NCI-H345 (cell line): ENCODE measurements at regions not wholly inside any gene's neighbourhood (a gene's known extent, or its start where the extent isn't known, plus 50 kb on each side); places are given as distances from the start of the nearest gene placed in this dataset.
"Not testable (repeated sequence)": the region's sequence is repeated elsewhere in the genome, so short reads cannot be mapped to it uniquely, and the experiment has no call there.

ENCODE experiments used
- DNase-seq: peaks from one replicate; lab custom pipeline; 2025; lab: John Stamatoyannopoulos, UW

DNA sequence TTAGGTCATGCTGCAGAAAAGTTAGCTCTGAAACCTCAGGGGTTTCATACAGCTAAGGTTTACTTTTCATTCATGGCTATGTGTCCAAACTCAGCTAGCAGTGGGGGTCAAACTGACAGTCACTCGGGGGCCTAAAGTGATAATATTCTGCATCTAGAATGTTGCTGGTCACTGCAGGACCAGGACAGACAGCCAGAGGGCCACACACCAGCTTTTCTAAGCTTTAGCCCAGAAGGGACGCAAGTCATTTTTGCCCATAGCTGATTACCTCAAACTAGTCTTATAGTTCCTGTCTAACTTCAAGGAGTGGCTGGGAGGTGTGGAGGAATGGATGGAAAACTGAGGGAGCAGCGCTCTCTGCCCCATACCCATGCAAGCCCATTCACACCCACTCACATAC, 163.0 kb upstream of the NLRP1 start:
- DNase-seq: no peak

DNA sequence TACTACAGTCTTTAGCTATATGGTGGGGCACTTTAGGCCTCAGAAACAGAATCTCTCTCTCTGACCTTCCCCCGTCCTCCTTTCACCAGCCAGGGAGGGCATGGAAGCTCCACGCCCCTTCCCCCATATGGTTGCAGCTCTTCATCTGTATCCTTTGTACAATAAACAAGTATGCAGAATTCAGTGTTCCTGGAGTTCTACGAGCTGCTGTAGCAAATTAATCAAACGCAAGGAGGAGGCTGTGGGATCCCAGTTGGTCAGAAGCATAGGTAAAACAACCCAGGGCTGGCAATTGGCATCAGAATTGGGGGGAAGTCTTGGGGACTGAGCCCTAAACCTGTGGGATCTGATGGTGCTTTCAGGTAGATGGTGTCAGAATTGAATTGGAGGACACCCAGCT, 163.7 kb upstream of the NLRP1 start:
- DNase-seq: no peak

DNA sequence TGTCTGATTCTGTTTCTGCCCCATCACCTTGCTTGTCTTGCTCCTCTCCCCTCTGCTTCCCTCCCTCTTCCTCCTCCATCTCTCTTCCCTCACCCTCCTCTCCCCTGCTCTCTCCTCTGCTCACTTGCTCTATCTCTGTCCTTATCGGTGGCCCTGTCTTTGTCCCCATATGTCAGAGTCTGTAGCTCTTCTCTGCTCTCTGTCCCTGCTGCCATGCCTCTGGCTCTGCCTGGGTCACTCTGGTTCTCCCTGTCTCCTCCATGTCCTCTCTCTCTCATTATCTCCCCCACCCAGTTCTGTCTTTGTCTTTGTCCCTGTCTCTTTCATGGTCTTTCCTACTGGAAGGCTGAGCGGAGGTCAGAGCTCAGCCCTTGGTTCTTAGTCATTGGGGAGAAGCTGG, 169.1 kb upstream of the NLRP1 start:
- no peak for DNase-seq

DNA sequence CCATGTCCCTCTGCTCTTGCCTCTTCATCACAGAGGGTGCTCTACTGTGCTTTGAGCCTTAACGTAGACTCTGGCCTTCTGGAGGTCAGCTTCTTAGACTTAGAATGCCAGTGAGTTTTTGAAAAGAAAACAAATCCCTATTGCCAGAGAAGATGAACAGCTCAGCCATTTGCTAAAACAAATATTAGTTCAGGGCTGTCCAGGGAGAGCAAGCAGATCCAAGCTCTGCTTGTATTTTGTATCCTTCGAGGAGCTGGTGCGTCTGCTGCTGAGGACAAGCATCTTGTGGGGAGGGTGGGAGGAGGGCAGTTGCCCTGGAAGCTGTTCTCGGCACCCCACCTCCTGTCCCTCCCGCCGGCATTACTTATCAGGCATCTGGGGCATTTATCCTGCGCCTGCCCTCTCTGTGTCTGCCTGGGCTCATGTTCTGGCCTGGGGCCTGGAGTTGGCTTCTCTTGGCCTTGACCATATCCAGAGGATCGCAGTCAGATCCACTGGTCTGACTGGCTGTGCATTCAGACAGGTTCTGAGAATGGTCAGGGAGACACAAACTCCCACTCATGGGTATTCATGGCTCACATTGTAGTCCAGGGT, 173.1 kb upstream of the NLRP1 start:
- DNase-seq: no peak

DNA sequence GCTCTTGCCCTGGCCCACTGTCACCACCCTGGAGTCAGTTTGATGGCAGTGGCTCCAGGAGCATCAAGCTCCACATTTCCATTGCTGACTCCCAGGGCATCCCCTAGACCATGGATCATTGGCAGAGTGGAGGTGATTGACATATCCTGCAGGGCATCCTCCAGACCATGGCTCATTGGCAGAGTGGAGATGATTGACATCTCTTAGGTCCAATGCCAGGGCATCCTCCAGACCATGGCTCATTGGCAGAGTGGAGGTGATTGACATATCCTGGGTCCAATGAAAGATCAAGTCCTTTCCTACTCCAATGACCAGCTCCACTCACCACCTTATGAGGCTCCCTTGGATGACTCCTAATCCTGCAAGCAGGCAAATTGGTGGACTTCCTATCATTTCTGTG, 174.3 kb upstream of the NLRP1 start:
- DNase-seq: no peak

DNA sequence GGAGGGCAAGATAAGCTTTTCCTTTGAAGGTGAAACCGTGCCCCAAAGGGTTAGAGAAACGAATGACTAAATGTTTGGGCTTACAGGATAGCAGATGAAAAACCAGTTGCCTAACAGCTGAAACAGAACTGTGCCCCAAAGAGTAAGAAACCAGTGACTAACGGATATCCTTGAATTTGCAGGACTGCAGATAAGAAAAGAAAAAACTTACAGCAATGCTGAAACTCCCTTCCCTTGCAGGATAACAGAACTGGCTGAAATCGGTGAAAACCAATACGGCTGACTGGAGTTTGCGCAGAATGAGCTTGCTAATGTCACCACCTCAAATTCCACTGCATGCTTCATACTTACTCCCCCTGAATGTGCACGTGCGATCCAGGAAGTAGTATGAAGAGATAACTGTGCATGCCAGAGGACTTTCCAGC, 175.2 kb upstream of the NLRP1 start:
- DNase-seq: no peak

DNA sequence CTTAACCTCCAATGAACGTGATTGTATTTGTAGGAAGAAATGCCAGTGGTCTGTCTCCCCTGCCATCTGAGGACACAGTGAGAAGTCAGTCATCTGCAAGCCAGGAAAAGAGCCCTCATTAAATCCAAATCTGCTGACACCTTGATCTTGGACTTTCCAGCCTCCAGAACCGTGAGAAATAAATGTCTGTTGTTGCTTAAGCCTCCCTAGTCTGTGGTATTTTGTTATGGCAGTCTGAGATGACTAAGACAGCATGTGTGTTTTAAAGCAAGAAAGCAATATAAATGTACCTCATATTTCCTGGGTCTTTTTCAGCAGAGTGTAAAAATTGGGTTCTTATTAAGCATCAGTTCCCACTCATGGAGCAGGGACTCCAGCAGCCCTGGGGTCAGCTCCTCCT, 177.9 kb upstream of the NLRP1 start:
- DNase-seq: no peak

DNA sequence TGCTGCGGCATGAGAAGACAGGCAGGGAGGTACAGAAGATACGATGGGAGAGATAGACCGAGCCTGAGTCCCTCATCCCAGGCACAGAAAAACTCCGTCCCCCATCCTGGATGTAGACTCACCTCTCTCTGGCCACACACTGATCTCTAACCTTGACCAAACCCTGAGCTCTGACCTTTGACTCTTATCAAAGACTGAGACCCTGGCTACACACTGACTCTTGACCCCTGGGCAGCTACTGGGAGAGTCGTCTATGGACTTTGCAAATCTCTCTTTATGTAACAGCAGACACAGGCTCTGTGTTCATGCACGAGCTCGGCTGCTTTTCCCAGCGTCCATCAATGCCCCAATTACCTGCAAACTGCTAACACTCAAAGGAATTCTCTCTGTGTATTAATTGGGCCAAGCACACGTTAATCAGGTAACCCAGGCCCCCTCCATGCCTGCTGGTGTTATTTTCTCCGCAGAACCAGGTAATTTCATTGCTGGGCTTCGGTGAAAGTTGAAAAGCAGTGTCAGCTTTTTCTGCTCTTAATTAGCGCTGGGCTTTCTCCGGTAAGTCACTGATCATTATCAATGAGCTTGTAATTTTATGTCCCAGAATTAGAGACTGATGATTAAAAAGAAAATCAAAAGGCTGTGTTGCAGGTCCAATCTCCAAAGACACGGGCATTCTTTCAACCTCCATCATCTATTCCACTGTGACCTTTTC, 179.4 kb upstream of the NLRP1 start:
- DNase-seq: no peak

DNA sequence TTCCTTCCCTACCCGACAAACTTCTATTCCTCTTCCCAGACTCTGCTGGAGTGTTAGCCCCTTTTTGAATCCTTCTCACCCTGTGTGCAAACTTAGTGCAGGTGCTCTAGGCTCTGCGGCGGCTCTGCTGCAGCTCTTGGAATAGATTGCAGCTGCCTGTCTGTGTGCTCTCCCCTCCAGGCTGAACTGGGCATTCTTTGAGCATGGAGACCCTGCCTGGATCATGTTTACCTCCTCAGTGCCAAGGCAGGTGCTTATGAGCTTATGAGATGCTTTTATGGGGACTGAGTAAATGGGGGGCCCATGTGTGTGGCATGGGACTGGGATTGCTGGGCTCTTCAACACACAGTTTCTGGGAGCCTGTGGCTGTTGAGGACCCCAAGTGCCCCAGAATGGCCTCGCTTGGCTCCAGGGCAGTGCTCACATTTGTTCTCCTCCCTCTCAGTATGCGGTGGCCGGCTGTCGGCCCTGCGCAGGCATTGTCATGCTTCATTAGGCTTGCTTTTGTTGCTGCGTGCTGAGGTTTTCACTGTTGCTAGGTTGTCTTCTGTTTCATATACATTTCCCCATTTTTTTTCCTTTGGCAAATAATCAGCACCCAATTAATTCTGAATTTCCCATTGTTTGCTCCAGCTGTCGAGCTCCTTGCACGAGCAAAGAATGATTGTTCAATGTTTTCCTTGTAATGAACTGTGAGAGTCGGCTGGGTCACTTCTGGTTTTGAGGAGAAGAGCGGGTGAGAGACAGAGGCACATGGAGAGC, 185.5 kb upstream of the NLRP1 start:
- peak; percentile 51 for DNase-seq

DNA sequence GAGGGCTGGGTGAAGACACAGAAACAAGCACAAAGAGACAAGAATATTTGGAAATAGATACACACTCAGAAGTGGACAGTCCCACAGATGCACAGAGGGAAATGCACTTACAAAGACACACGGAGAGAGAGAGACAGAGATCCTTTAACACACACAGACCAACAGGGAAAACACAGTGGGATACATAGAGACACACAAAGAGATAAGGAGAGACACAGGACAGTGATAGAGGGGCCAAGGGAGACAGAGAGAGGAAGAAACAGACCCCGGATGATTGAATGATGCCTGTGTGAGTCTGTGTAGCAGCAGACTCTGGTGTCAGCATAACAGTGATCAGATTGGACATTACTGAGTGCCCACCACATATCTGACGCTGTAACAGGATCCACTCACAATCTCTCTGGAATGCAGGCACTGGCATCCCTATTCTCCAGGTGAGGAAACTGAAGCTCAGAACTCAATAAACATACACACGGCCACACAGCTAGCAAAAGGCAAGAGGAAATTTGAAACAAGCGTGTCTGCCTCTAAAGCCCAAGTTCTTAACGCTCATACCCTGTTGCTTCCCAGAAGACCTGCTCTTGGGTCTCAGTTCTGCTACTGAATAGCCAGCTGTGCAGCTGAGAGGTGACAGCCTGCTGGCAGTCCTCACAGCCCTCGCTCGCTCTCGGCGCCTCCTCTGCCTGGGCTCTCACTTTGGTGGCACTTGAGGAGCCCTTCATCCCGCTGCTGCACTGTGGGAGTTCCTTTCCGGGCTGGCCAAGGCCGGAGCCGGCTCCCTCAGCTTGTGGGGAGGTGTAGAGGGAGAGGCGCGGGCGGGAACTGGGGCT, 186.3 kb upstream of the NLRP1 start:
- DNase-seq: no peak

DNA sequence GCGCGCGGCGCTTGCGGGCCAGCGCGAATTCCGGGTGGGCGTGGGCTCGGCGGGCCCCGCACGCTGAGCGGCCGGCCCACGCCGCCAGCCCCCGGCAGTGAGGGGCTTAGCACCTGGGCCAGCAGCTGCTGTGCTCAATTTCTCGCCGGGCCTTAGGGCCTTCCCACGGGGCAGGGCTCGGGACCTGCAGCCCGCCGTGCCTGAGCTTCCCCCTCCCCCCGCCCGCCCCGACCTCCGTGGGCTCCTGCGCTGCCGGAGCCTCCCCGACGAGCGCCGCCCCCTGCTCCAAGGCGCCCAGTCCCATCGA, 186.9 kb upstream of the NLRP1 start:
- not testable (repeated sequence) for DNase-seq

DNA sequence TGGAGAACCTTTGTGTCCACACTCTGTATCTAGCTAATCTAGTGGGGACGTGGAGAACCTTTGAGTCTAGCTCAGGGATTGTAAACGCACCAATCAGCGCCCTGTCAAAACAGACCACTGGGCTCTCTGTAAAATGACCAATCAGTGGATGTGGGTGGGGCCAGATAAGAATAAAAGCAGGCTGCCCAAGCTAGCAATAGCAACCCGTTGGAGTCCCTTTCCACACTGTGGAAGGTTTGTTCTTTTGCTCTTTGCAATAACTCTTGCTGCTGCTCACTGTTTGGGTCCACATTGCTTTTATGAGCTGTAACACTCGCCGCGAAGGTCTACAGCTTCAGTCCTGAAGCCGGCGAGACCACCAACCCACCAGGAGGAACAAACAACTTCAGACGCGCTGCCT, 187.7 kb upstream of the NLRP1 start:
- DNase-seq: not testable (repeated sequence)

DNA sequence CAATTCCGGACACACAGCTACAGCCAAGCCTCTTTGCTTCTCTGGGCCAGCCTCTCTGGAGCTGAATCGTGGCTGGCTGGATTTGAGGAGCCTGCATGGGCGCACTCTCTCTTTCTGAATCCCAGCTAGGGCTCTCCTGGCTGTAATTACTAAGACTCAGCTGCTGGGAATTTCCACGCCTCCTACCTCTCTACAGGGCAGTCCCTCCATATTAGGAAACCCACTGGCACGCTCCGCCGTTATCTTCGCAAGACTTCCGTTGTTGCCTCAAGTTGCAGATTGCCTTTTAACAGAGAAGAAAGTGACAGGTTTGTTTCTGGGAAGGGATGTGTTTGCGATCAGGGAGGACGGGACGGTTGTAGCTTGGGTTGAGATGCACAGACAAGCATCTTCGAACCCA, 188.4 kb upstream of the NLRP1 start:
- no peak for DNase-seq

DNA sequence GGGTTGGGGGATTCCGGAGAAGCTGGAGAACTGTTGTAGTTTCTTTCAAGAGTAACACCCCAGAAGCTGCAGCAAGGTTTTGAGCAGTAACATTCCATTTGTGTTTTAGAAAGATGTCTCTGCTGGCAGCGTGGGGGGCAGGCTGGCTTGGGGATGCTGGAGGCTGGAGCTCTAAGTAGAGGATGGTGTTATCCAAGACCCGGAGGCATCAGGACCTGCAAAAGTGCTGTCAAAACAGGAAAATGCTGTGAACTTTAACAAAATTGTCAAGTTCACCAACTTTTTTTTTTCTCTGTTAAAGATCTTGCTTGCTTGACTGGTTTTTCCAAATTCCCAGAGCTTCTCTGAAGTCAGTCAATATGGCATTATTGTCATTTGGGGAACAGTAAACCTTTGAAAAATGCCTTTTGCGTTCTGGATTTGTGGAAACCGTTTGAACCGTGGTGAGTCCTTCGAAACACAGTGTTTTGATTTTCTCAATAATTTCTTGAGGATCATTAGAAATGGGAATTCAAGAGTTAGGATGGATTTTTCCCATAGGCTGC, 189.6 kb upstream of the NLRP1 start:
- no peak for DNase-seq

DNA sequence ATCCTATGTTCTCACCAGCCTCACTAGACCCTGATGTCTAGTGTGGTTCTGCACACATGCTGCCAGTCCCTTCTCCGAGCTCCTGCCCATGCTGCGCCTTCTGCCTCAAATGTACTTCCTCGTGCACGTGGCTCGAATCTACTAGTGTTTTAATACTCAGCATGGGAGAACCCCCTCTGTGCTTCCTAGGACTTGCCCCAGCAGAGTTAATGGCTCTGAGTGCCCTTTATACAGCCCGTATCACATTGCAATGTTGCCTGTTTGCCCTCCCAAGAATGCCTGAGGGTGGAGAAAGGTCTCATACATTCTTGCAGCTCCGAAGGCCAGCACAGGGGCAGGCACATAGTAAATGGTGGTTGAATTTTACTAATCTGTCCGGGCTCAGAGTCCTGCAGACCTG, 190.8 kb upstream of the NLRP1 start:
- DNase-seq: no peak

DNA sequence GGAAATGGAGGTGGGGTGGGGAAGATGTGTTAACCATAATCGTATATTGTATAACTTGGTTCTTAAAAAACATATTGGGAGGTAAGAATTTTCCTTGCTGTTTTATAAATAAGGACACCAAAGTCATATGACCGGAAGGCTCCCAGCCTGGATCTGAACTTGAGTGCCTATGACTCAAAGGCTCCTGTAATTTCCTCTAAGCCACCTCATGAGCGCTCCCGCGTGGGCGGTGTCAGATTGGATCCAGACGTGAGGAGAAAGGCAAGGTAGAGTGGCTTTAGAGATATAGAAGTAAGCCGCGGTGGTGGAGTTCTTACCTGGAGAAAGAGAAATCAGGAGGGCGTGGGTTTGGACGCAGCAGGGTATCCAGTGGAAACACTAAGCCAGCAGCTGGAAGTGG, 196.2 kb upstream of the NLRP1 start:
- DNase-seq: no peak

DNA sequence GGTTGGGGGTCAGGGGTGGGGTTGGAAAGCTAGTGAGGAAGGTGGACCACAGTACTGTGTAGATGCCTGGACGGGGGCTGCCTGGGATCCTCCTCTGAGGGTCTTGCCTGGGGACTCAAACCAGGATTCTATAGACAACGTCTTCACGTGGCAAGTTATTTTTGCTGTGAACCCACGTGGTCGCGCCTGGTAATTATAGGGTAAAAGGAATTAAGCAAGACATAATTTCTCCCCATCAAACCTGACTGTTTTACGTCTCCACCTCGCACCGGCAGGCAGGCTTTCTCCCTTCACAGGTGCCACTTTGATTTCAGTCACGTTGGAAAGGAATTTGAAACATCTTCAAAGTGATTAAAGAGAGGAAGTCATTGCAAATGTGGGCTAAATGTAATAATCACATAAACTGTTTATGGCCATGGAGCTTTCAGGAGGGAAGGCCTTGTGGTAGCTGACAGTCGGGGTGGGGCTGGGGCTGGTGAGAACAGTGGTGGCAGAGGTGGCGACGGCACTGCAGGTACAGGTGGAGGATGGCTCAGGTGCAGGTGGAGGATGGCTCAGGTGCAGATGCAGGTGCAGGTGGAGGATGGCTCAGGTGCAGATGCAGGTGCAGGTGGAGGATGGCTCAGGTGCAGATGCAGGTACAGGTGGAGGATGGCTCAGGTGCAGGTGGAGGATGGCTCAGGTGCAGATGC, 197.1 kb upstream of the NLRP1 start:
- DNase-seq: no peak

DNA sequence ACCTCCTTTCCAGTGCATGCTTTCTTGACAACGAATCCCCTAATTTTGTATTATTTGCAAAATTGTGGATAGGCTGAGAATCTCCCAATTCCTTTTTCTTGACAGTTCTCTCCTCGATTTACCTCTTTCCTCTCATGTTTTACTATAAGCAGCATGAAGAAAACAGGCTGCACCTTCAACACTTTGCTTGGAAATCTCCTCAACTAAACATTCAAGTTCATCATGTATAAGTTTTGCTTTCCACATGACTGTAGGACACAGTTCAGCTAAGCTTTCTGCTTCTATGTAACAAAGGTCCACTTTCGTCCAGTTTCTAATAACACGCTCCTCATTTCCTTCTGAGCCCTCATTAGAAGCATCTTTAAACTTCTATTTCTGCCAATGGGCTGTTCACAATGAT, 199.0 kb upstream of the NLRP1 start:
- DNase-seq: no peak

DNA sequence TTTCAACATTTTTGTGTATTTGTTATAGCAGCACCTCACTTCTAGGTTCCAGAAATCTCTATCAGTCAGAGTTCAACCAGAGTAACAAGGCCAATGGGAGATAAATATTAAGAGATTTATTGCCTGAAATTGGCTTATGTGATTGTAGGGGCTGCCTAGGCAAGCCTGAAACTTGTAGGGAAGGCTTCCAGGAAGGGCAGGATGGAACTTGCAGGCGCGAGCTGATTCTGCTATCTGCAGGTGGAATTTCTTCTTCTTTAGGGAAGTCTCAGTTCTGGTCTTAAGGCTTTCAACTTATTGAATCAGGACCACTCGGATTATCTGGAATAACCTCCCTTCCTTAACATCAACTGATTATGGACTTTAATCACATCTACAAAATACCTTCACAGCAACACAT, 199.5 kb upstream of the NLRP1 start:
- DNase-seq: no peak

DNA sequence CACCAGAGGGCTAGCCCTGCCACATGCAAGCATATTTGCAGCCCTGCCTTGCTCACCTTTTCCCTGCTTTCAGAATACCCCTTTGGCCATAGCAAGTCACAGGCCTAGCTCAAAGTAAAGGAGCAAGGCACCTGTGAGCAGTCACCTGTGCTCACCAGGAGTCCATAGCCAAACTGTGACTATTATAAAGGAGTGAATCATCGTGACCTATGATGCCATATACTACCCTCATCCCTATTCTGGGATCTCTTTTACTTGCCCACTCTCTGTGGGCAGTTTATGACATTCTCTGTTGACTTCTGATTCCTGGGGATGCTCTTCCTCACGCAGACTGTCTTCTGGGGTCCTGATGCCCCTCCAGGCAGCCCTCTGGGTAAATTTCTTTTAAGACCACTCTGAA, 200.5 kb upstream of the NLRP1 start:
- no peak for DNase-seq

DNA sequence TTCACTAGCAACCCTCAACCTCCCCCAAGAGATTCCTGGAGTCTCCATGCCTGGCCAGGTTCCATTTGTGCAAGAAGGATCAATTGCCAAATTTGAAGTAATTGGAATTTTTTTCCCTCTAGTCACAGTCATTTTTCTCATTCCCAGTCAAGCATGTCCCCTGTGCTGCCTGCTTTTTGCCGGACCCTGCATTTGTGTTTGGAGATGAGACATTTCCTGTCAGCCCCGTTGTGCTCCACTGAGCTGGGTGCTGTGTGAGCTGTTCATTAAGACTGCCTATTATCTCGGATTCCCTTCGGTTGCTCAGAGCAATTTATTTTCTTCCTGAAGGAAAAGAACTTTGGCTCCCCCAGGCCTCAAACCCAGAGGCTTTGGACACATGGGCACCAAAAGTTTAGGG, 201.0 kb upstream of the NLRP1 start:
- DNase-seq: no peak
